Calu3 (cell line): ENCODE measurements at regions not wholly inside any gene's neighbourhood (a gene's known extent, or its start where the extent isn't known, plus 50 kb on each side); places are given as distances from the start of the nearest gene placed in this dataset.

ENCODE experiments used
- BruUV-seq: library from RNA; stranded (reverse); fragments of 400-500 nt; replicated peaks from 2 replicates; lab custom pipeline; 2021; lab: Mats Ljungman, UMichigan
- CTCF ChIA-PET: fragments of 300-600 bp; sonication (Branson Sonifier 250); formaldehyde crosslinking; loops from one replicate; lab custom pipeline; 2022; ENCODE audit warnings: antibody characterized with exemption; lab: Charles Lee
- DNase-seq: peaks from one replicate; pipeline ENCODE4 v3.0.0; 2022
- H3K27ac Mint-ChIP-seq: one replicate; pipeline ENCODE4 v1.8.0; 2022; ENCODE audit warnings: mixed read lengths; ENCODE audit not compliant: unreplicated experiment
- H3K27me3 Mint-ChIP-seq: one replicate; pipeline ENCODE4 v1.8.0; 2022; ENCODE audit warnings: mixed read lengths; ENCODE audit not compliant: unreplicated experiment
- H3K36me3 Mint-ChIP-seq: one replicate; pipeline ENCODE4 v1.8.0; 2022; ENCODE audit warnings: mild to moderate bottlenecking, moderate library complexity, mixed read lengths; ENCODE audit not compliant: insufficient read depth, unreplicated experiment
- H3K4me1 Mint-ChIP-seq: one replicate; pipeline ENCODE4 v1.8.0; 2022; ENCODE audit warnings: mild to moderate bottlenecking, low read depth, mixed read lengths; ENCODE audit not compliant: unreplicated experiment
- H3K4me3 Mint-ChIP-seq: one replicate; pipeline ENCODE4 v1.8.0; 2022; ENCODE audit warnings: mild to moderate bottlenecking, low read depth, moderate library complexity, mixed read lengths; ENCODE audit not compliant: unreplicated experiment
- H3K9me3 Mint-ChIP-seq: one replicate; pipeline ENCODE4 v1.8.0; 2022; ENCODE audit warnings: low read depth, mixed read lengths; ENCODE audit not compliant: unreplicated experiment
- CTCF ChIP-seq: fragments of 200-600 bp; IDR thresholded peaks from one replicate; pipeline ENCODE4 v1.8.0; 2022; ENCODE audit warnings: antibody characterized with exemption; ENCODE audit not compliant: unreplicated experiment
- intact Hi-C: fragments of 100-400 bp; cut with micrococcal nuclease; formaldehyde crosslinking; loops from one replicate; pipeline ENCODE4 v1.10.0; 2022; ENCODE audit not compliant: unreplicated experiment

GRCh38 chr9:84513979-84514378 is 155.6 kb upstream of the NTRK2 start:
- Mint-ChIP-seq H3K4me1 (no peaks in the 10 kb centered on the region), H3K27ac (no peak overlapping the region), H3K4me3 (no peak overlapping the region), H3K27me3 (peaks cover 23% of the 10 kb centered on the region), H3K36me3 (no peaks in the 10 kb centered on the region), H3K9me3 (no peaks in the 10 kb centered on the region)
- no peak for TF ChIP-seq CTCF
- intact Hi-C loops = no loop called here
- CTCF ChIA-PET = no interaction called here
- BruUV-seq = no TSS peak
- no peak for DNase-seq

- Mint-ChIP-seq H3K9me3 (no peaks in the 10 kb centered on the region), H3K27ac (no peak overlapping the region), H3K36me3 (no peaks in the 10 kb centered on the region), H3K4me1 (no peaks in the 10 kb centered on the region), H3K27me3 (peaks cover 23% of the 10 kb centered on the region), H3K4me3 (no peak overlapping the region)
- TF ChIP-seq CTCF = no peak
- intact Hi-C loops = no loop called here
- no peak for DNase-seq
- no TSS peak for BruUV-seq
- CTCF ChIA-PET = interaction anchor here (0.7 kb wide), 1 partner anchor 50 kb away, joined by 3 read pairs; no protein-coding TSS in a partner anchor
Measured at GRCh38 chr9:84514421-84514820, 155.1 kb upstream of the NTRK2 start.

GRCh38 chr9:84517026-84517425 is 152.5 kb upstream of the NTRK2 start:
- TF ChIP-seq CTCF = no peak
- Mint-ChIP-seq H3K4me1 (no peaks in the 10 kb centered on the region), H3K9me3 (no peaks in the 10 kb centered on the region), H3K27me3 (peaks cover 15% of the 10 kb centered on the region), H3K36me3 (no peaks in the 10 kb centered on the region), H3K27ac (no peak overlapping the region), H3K4me3 (no peak overlapping the region)
- no peak for DNase-seq
- BruUV-seq = no TSS peak
- intact Hi-C loops = no loop called here
- CTCF ChIA-PET = no interaction called here

- BruUV-seq = no TSS peak
- H3K27me3 Mint-ChIP-seq = no peaks in the 10 kb centered on the region
- no peak for DNase-seq
- no peaks in the 10 kb centered on the region for H3K9me3 Mint-ChIP-seq
- no peak overlapping the region for H3K4me3 Mint-ChIP-seq
- no peak overlapping the region for H3K27ac Mint-ChIP-seq
- no peaks in the 10 kb centered on the region for H3K4me1 Mint-ChIP-seq
- intact Hi-C loops = no loop called here
- no peak for TF ChIP-seq CTCF
- CTCF ChIA-PET = no interaction called here
- no peaks in the 10 kb centered on the region for H3K36me3 Mint-ChIP-seq
Measured at GRCh38 chr9:84519413-84519812, 150.1 kb upstream of the NTRK2 start.
